Stomach (tissue), 8 donors: ENCODE measurements at regions not wholly inside any gene's neighbourhood (a gene's known extent, or its start where the extent isn't known, plus 50 kb on each side); places are given as distances from the start of the nearest gene placed in this dataset.

ENCODE experiments used
- DNase-seq, 2 donors: peaks; one replicate each; pipeline versions ENCODE4 v3.0.0 to v3.0.0-alpha.2; 2013 to 2019
- H3K27ac ChIP-seq, 5 donors: fragments of 200-600 bp in 4 of 5; sonication (generic) in 4 of 5; one replicate each; pipeline ENCODE4 v1.5.1; 2013 to 2019; ENCODE audit warnings: mild to moderate bottlenecking in 1 of 5, moderate library complexity in 1 of 5
- H3K27me3 ChIP-seq, 3 donors: fragments of 200-600 bp; sonication (generic); one replicate each; pipeline ENCODE4 v1.5.1; 2017 to 2019; ENCODE audit warnings: mixed run types in 1 of 3
- H3K36me3 ChIP-seq, 4 donors: fragments of 200-600 bp; sonication (generic); 1 replicate in 3 of 4; 2 replicates in 1 of 4; pipeline ENCODE4 v1.5.1; 2016 to 2019
- H3K4me1 ChIP-seq, 4 donors: fragments of 200-600 bp; sonication (generic); one replicate each; pipeline ENCODE4 v1.5.1; 2016 to 2019
- H3K4me3 ChIP-seq, 4 donors: fragments of 200-600 bp; sonication (generic) in 3 of 4; one replicate each; pipeline ENCODE4 v1.5.1; 2016 to 2019; ENCODE audit warnings: mild to moderate bottlenecking in 1 of 4
- H3K9me3 ChIP-seq, 4 donors: fragments of 200-600 bp; sonication (generic); one replicate each; pipeline ENCODE4 v1.5.1; 2016 to 2019
- EP300 ChIP-seq: sonication (generic); formaldehyde crosslinking; IDR thresholded peaks from one replicate; pipeline ENCODE4 v1.6.1; 2017; ENCODE audit warnings: antibody characterized with exemption
- POLR2A ChIP-seq, 4 donors: fragments of 450-650 bp; IDR thresholded peaks; one replicate each; pipeline ENCODE4 v1.6.1; 2016; ENCODE audit warnings: antibody characterized with exemption in 4 of 4, control low read depth in 2 of 4, mild to moderate bottlenecking in 1 of 4, moderate library complexity in 1 of 4
- POLR2AphosphoS5 ChIP-seq, 3 donors: sonication (generic); formaldehyde crosslinking; IDR thresholded peaks; one replicate each; pipeline ENCODE4 v1.6.1; 2016; ENCODE audit warnings: antibody characterized with exemption in 3 of 3
- WGBS, 5 donors: extraction: QIAGEN DNeasy Blood & Tissue Kit in 3 of 5; methylation state at CpG; one replicate each; pipeline versions ENCODE4 v1.1.5 to v1.1.7; 2013 to 2018; 5-methylcytosine and 5-hydroxymethylcytosine counted together
- intact Hi-C: fragments of 100-400 bp; cut with DNase I; formaldehyde crosslinking; loops from one replicate; pipeline ENCODE4 v1.15.1; 2023; ENCODE audit warnings: low total_unique reads
- TF ChIP-seq, protein P1 (sequence below), 7 experiments: fragments of 450-650 bp in 4 of 7; fragments of 200-600 bp in 3 of 7; sonication (generic) in 3 of 7; IDR thresholded peaks; one replicate each; pipeline ENCODE4 v1.5.1; 2016 to 2019; ENCODE audit warnings: antibody characterized with exemption in 7 of 7, control low read depth in 2 of 7, mild to moderate bottlenecking in 1 of 7
- donor health status: healthy with polysubstance abuse.
- donor health status: Bipolar disorder and iron deficiency.
- donor health status: healthy.

- H3K4me3 ChIP-seq = no peak overlapping the region
These were observed 200.3 kb downstream of the FBXO15 start for GRCh38 chr18:73947180-73947921.

DNA sequence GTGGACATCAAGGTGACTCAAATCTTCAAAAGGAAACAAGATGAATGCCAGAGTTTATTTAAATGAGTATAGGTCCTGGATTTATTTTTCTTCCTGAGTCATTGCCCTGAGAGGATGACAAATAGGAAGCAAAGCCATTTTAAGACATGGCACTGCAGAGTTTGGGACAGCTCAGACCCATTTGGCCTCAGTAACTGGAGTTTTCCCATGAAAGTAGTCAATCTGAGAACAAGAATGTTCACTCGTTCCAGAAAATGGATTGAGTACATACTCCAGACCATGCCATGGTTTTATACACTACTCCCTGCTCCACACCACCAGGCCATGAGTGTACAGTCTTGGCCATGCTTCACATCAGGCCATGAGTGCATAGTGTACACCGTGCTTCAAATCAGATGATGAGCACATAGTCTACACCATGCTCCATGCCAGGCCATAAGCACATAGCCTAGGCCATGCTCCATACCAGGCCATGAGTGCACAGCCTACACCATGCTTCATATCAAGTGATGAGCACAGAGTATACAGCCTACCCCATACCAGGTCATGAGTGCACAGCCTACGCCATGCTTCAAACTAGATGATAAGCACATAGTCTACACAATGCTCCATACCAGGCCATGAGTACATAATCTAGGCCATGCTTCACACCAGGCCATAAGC, 202.4 kb downstream of the FBXO15 start:
- intact Hi-C loops = no loop called here
- Histone ChIP-seq H3K27ac (no peak overlapping the region), H3K4me3 (no peak overlapping the region), H3K4me1 (no peaks in the 10 kb centered on the region), H3K9me3 (no peaks in the 10 kb centered on the region), H3K36me3 (no peaks in the 10 kb centered on the region), H3K27me3 (no peaks in the 10 kb centered on the region)
- no peak for TF ChIP-seq POLR2AphosphoS5 (IDR thresholded peaks at IDR 0.05)
- TF ChIP-seq, protein P1, sequence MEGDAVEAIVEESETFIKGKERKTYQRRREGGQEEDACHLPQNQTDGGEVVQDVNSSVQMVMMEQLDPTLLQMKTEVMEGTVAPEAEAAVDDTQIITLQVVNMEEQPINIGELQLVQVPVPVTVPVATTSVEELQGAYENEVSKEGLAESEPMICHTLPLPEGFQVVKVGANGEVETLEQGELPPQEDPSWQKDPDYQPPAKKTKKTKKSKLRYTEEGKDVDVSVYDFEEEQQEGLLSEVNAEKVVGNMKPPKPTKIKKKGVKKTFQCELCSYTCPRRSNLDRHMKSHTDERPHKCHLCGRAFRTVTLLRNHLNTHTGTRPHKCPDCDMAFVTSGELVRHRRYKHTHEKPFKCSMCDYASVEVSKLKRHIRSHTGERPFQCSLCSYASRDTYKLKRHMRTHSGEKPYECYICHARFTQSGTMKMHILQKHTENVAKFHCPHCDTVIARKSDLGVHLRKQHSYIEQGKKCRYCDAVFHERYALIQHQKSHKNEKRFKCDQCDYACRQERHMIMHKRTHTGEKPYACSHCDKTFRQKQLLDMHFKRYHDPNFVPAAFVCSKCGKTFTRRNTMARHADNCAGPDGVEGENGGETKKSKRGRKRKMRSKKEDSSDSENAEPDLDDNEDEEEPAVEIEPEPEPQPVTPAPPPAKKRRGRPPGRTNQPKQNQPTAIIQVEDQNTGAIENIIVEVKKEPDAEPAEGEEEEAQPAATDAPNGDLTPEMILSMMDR (IDR thresholded peaks at IDR 0.05) = no peak
- TF ChIP-seq EP300 = no peak
- TF ChIP-seq POLR2A (IDR thresholded peaks at IDR 0.05) = no peak
- no peak for DNase-seq
- 82 to 97% (median 86%) methylated on average over 3 of the region's 3 CpGs for WGBS, 5 donors

More at GRCh38 chr18:73947180-73947921, 200.3 kb downstream of the FBXO15 start:
- H3K27me3 ChIP-seq = no peaks in the 10 kb centered on the region
- H3K4me1 ChIP-seq = no peaks in the 10 kb centered on the region
- no peaks in the 10 kb centered on the region for H3K36me3 ChIP-seq
- H3K9me3 ChIP-seq = no peaks in the 10 kb centered on the region
- TF ChIP-seq EP300 (no peak), POLR2AphosphoS5 (IDR thresholded peaks at IDR 0.05) (no peak), POLR2A (IDR thresholded peaks at IDR 0.05) (no peak)
- TF ChIP-seq, protein P1 (IDR thresholded peaks at IDR 0.05) = no peak
- 81 to 86% (median 86%) methylated on average over 6 of the region's 6 CpGs for WGBS, 5 donors
- no peak for DNase-seq
- no peak overlapping the region for H3K27ac ChIP-seq
- intact Hi-C loops = no loop called here

GRCh38 chr18:73944715-73945114, 202.9 kb downstream of the FBXO15 start:
- no peak overlapping the region for H3K4me3 ChIP-seq
- DNase-seq = no peak
- H3K27ac ChIP-seq = no peak overlapping the region
- H3K27me3 ChIP-seq = no peaks in the 10 kb centered on the region
- TF ChIP-seq EP300 = no peak
- TF ChIP-seq, protein P1 (IDR thresholded peaks at IDR 0.05) = no peak
- no peak for TF ChIP-seq POLR2AphosphoS5 (IDR thresholded peaks at IDR 0.05)
- TF ChIP-seq POLR2A (IDR thresholded peaks at IDR 0.05) = no peak
- H3K36me3 ChIP-seq = no peaks in the 10 kb centered on the region
- intact Hi-C loops = no loop called here
- H3K4me1 ChIP-seq = no peaks in the 10 kb centered on the region
- WGBS, 5 donors = 42 to 80% (median 59%) methylated on average over 1 of the region's 1 CpG
- no peaks in the 10 kb centered on the region for H3K9me3 ChIP-seq

- no peaks in the 10 kb centered on the region for H3K9me3 ChIP-seq
- H3K4me1 ChIP-seq = no peaks in the 10 kb centered on the region
- no peak overlapping the region for H3K27ac ChIP-seq
- DNase-seq = no peak
- H3K27me3 ChIP-seq = no peaks in the 10 kb centered on the region
- 81 to 89% (median 84%) methylated on average over 9 of the region's 9 CpGs for WGBS, 5 donors
- H3K36me3 ChIP-seq = no peaks in the 10 kb centered on the region
- TF ChIP-seq, protein P1 (IDR thresholded peaks at IDR 0.05) = no peak
- TF ChIP-seq POLR2AphosphoS5 (IDR thresholded peaks at IDR 0.05) (no peak), POLR2A (IDR thresholded peaks at IDR 0.05) (no peak), EP300 (no peak)
- intact Hi-C loops = no loop called here
- H3K4me3 ChIP-seq = no peak overlapping the region
These were observed 203.9 kb downstream of the FBXO15 start for GRCh38 chr18:73943763-73944162.
